ENCODE measurements at regions not wholly inside any gene's neighbourhood (a gene's known extent, or its start where the extent isn't known, plus 50 kb on each side); places are given as distances from the start of the nearest gene placed in this dataset.
A peak's percentile ranks its signal among the peaks of the same experiment; 100 is the strongest.

DNA sequence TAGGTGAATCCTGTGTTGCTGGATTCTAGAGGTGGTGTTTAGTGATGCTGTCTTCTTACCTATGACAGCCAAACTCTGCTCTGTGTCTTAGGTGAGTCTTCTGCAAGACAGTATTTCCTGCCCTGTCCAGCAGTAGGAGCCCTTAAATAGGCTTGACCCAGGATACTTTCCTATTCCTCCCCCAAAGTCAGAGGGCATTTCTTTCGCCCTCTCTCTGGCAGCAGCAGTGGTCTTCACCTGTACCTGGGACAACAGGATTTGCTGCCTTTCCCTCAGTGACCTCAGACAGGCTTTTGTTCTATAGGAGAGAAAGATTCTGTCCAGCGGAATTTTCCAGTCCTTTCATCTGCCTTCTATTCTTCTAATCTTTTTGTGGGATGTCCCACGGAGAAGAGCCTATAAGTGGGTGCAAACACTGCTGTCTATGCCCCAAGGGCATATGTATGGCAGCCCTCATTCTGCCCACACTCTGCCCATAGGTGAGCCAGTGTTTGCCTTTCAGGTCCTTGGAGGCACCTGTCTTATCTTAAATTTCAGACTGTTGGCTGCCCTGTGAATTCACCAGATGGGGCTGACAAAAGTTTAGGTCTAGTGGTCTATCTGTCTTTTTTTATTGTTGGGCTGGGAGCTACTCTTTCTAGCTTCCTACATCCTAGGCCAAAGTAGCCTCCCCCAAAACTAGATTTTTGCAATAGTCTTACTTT lies 177.3 kb upstream of the SPOPL start:
- Mint-ChIP-seq H3K27ac (no peak overlapping the region), H3K36me3 (ENCODE audit: insufficient read depth) (no peaks in the 10 kb centered on the region), H3K9me3 (ENCODE audit: low read depth) (no peaks in the 10 kb centered on the region), H3K4me1 (ENCODE audit: low read depth) (peaks cover 22% of the 10 kb centered on the region), H3K27me3 (no peaks in the 10 kb centered on the region), H3K4me3 (ENCODE audit: low read depth) (no peak overlapping the region)
- TF ChIP-seq, protein P1, sequence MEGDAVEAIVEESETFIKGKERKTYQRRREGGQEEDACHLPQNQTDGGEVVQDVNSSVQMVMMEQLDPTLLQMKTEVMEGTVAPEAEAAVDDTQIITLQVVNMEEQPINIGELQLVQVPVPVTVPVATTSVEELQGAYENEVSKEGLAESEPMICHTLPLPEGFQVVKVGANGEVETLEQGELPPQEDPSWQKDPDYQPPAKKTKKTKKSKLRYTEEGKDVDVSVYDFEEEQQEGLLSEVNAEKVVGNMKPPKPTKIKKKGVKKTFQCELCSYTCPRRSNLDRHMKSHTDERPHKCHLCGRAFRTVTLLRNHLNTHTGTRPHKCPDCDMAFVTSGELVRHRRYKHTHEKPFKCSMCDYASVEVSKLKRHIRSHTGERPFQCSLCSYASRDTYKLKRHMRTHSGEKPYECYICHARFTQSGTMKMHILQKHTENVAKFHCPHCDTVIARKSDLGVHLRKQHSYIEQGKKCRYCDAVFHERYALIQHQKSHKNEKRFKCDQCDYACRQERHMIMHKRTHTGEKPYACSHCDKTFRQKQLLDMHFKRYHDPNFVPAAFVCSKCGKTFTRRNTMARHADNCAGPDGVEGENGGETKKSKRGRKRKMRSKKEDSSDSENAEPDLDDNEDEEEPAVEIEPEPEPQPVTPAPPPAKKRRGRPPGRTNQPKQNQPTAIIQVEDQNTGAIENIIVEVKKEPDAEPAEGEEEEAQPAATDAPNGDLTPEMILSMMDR (IDR thresholded peaks at IDR 0.05; ENCODE audit: unreplicated experiment): no peak
- no peak for DNase-seq (ENCODE audit: low spot score, unreplicated experiment)

DNA sequence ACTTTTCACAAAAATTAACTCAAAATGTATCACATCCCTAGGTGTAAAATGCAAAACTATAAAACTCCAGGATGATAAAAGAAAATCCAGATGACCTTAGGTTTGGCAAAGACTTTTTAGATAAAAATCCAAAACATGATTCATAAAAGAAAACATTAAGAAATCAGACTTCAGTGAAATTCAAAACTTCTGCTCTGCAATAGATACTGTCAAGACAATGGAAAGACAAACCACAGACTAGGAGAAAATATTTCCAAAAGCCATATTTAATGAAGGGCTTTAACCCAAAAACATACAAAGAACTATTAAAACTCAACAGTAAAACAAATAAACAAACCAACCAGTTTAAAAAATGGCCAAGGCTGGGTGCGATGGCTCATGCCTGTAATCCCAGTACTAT lies 173.6 kb upstream of the SPOPL start:
- Mint-ChIP-seq H3K9me3 (ENCODE audit: low read depth) (no peaks in the 10 kb centered on the region), H3K27me3 (no peaks in the 10 kb centered on the region), H3K36me3 (ENCODE audit: insufficient read depth) (no peaks in the 10 kb centered on the region), H3K4me1 (ENCODE audit: low read depth) (peaks cover 18% of the 10 kb centered on the region), H3K4me3 (ENCODE audit: low read depth) (no peak overlapping the region), H3K27ac (peak overlapping the region; percentile 58)
- no peak for DNase-seq (ENCODE audit: low spot score, unreplicated experiment)
- TF ChIP-seq, protein P1 (IDR thresholded peaks at IDR 0.05; ENCODE audit: unreplicated experiment): no peak

DNA sequence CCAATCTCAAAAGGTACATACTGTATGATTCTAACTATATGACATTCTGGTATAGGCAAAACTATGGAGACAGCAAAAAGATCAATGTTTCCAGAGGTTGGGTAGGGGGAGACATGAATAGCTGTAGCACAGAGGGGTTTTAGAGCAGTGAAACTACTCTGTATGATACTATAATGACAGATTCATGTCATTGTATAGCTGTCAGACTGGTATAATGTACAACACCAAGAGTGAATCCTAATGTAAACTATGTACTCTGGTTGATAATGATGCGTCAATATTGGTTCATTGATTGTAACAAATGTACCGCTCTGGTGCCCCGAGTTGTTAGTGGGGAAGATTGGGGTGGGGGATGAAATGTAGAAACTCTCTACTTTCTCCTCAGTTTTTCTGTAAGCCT lies 172.4 kb upstream of the SPOPL start:
- peaks cover 24% of the 10 kb centered on the region for H3K4me1 Mint-ChIP-seq (ENCODE audit: low read depth)
- no peaks in the 10 kb centered on the region for H3K36me3 Mint-ChIP-seq (ENCODE audit: insufficient read depth)
- H3K9me3 Mint-ChIP-seq (ENCODE audit: low read depth): no peaks in the 10 kb centered on the region
- H3K27me3 Mint-ChIP-seq: no peaks in the 10 kb centered on the region
- no peak overlapping the region for H3K4me3 Mint-ChIP-seq (ENCODE audit: low read depth)
- H3K27ac Mint-ChIP-seq: no peak overlapping the region
- DNase-seq (ENCODE audit: low spot score, unreplicated experiment): no peak
- TF ChIP-seq, protein P1 (IDR thresholded peaks at IDR 0.05; ENCODE audit: unreplicated experiment): no peak

DNA sequence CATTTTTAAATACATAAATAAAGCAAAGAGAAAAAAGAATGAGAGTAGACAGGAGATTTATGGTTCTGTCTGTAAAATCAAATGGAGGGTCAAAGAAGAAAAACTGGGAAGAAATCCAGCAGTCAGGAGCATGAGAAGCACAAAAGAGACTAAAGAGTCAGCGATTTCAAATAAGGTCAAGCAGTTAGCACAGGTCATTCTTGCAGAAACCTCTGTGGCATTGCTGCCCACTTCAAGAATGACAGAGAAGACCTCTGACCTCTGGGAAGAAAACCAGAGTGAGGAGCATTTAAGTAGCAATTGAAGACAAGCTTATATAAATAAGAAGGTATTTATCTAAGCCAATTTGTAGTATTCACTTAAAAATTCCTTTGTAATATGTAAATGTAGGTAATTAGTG lies 172.0 kb upstream of the SPOPL start:
- no peak overlapping the region for H3K4me3 Mint-ChIP-seq (ENCODE audit: low read depth)
- H3K27ac Mint-ChIP-seq: no peak overlapping the region

DNA sequence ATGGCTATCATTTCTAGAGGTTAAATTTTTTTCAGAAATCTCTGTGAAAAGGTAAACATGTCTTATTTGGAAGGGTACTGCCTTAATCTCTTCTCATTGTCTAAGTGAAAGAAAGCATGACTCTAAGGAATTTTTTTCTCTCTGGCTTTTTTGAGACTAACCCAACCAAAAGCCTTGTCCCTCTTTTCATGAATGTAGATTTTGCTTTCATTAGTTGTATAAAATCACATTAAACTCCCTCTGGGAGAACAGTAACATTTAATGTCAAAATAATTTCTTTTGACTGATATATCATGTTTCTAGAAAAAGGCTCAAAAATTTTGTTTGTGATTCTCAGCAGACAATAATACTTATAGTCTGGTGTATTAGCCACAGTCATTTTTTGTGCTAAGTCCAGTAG lies 168.4 kb upstream of the SPOPL start:
- H3K4me3 Mint-ChIP-seq (ENCODE audit: low read depth): no peak overlapping the region
- peaks cover 26% of the 10 kb centered on the region for H3K4me1 Mint-ChIP-seq (ENCODE audit: low read depth)
- no peak overlapping the region for H3K27ac Mint-ChIP-seq
- no peak for DNase-seq (ENCODE audit: low spot score, unreplicated experiment)
- TF ChIP-seq, protein P1 (IDR thresholded peaks at IDR 0.05; ENCODE audit: unreplicated experiment): no peak
- no peaks in the 10 kb centered on the region for H3K9me3 Mint-ChIP-seq (ENCODE audit: low read depth)
- H3K27me3 Mint-ChIP-seq: no peaks in the 10 kb centered on the region
- no peaks in the 10 kb centered on the region for H3K36me3 Mint-ChIP-seq (ENCODE audit: insufficient read depth)

More for the DNA sequence above, 172.0 kb upstream of the SPOPL start:
- no peak for DNase-seq (ENCODE audit: low spot score, unreplicated experiment)
- no peaks in the 10 kb centered on the region for H3K36me3 Mint-ChIP-seq (ENCODE audit: insufficient read depth)
- H3K4me1 Mint-ChIP-seq (ENCODE audit: low read depth): peaks cover 28% of the 10 kb centered on the region
- no peaks in the 10 kb centered on the region for H3K27me3 Mint-ChIP-seq
- H3K9me3 Mint-ChIP-seq (ENCODE audit: low read depth): no peaks in the 10 kb centered on the region
- TF ChIP-seq, protein P1 (IDR thresholded peaks at IDR 0.05; ENCODE audit: unreplicated experiment): no peak
